H1 (cell line): ENCODE measurements at regions not wholly inside any gene's neighbourhood (a gene's known extent, or its start where the extent isn't known, plus 50 kb on each side); places are given as distances from the start of the nearest gene placed in this dataset.

Experiments
- CTCF ChIA-PET: fragments of 300-600 bp; sonication (Branson Sonifier 250); formaldehyde crosslinking; loops from one replicate; lab custom pipeline; 2021; ENCODE audit not compliant: partially characterized antibody; lab: Charles Lee
- POLR2A ChIA-PET: fragments of 300-600 bp; sonication (Branson Sonifier 250); formaldehyde crosslinking; loops from one replicate; lab custom pipeline; 2021; ENCODE audit warnings: inconsistent platforms; ENCODE audit not compliant: partially characterized antibody; lab: Charles Lee
- DNase-seq, 2 experiments: peaks; one replicate each; pipeline versions ENCODE4 v3.0.0 to v3.0.0-alpha.2; 2010 to 2022; ENCODE audit warnings: low spot score in 2 of 2, low read depth in 1 of 2, mixed read lengths in 1 of 2
- FAIRE-seq: peaks from 2 replicates; lab custom pipeline; 2011; peaks lifted over from hg19 to GRCh38; lab: Jason Lieb, UNC
- H2AFZ ChIP-seq: 2 replicates; pipeline ENCODE4 v1.8.1; 2012; ENCODE audit warnings: low read length, inconsistent platforms
- H2AK5ac ChIP-seq: 2 replicates; pipeline ENCODE4 v1.6.1; 2013; ENCODE audit warnings: low read depth, low read length
- H2BK120ac ChIP-seq: replicated peaks from 2 replicates; pipeline ENCODE3; 2013; ENCODE audit warnings: low read depth, low read length, inconsistent platforms
- H2BK12ac ChIP-seq: 2 replicates; pipeline ENCODE4 v1.6.1; 2013; ENCODE audit warnings: low read depth, low read length
- H2BK15ac ChIP-seq: 2 replicates; pipeline ENCODE4 v1.6.1; 2013; ENCODE audit warnings: low read length
- H2BK20ac ChIP-seq: 2 replicates; pipeline ENCODE4 v1.6.1; 2013; ENCODE audit warnings: low read length
- H2BK5ac ChIP-seq: 2 replicates; pipeline ENCODE4 v1.6.1; 2013; ENCODE audit warnings: low read depth, low read length
- H3K14ac ChIP-seq: 2 replicates; pipeline ENCODE4 v1.6.1; 2013; ENCODE audit warnings: inconsistent platforms; ENCODE audit not compliant: insufficient read length
- H3K18ac ChIP-seq: 2 replicates; pipeline ENCODE4 v1.6.1; 2013; ENCODE audit warnings: low read length; ENCODE audit errors: extremely low read depth
- H3K23ac ChIP-seq: 2 replicates; pipeline ENCODE4 v1.6.1; 2013; ENCODE audit warnings: inconsistent platforms; ENCODE audit not compliant: insufficient read length
- H3K23me2 ChIP-seq: 2 replicates; pipeline ENCODE4 v1.6.1; 2013; ENCODE audit warnings: low read depth, low read length
- H3K27ac ChIP-seq: 2 replicates; pipeline ENCODE4 v1.6.1; 2011; ENCODE audit warnings: low read depth, low read length, inconsistent platforms
- H3K27me3 ChIP-seq, 4 experiments: replicated peaks in 1 of 4; 1 replicate in 1 of 4; 2 replicates in 3 of 4; pipeline versions ENCODE4 v1.6.1 to v1.8.1; 2011 to 2013; ENCODE audit warnings: low read length in 3 of 4, mild to moderate bottlenecking in 3 of 4, inconsistent platforms in 2 of 4, mixed read lengths in 2 of 4, moderate library complexity in 1 of 4; ENCODE audit not compliant: control insufficient read depth in 3 of 4, insufficient read depth in 3 of 4; ENCODE audit errors: extremely low read depth in 1 of 4
- H3K36me3 ChIP-seq, 4 experiments: 2 replicates each; pipeline versions ENCODE4 v1.6.1 to v1.8.1; 2011 to 2013; ENCODE audit warnings: mild to moderate bottlenecking in 4 of 4, low read length in 3 of 4, moderate library complexity in 2 of 4, control low read depth in 1 of 4, inconsistent platforms in 1 of 4; ENCODE audit not compliant: insufficient read depth in 4 of 4, control insufficient read depth in 2 of 4
- H3K4ac ChIP-seq: replicated peaks from 2 replicates; pipeline ENCODE3; 2013; ENCODE audit warnings: low read length, low read depth, mixed read lengths, inconsistent platforms; ENCODE audit not compliant: insufficient read length
- H3K4me1 ChIP-seq, 4 experiments: replicated peaks in 1 of 4; 1 replicate in 1 of 4; 2 replicates in 3 of 4; pipeline versions ENCODE4 v1.6.1 to v1.8.1; 2011 to 2013; ENCODE audit warnings: low read length in 3 of 4, inconsistent platforms in 2 of 4, mixed read lengths in 1 of 4; ENCODE audit not compliant: insufficient read depth in 4 of 4, control insufficient read depth in 3 of 4
- H3K4me2 ChIP-seq, 2 experiments: 2 replicates each; pipeline versions ENCODE4 v1.6.1 to v1.8.1; 2011 to 2013; ENCODE audit warnings: low read depth in 2 of 2, low read length in 2 of 2, control low read depth in 1 of 2, inconsistent platforms in 1 of 2, mild to moderate bottlenecking in 1 of 2; ENCODE audit not compliant: insufficient read depth in 1 of 2
- H3K4me3 ChIP-seq, 4 experiments: fragments of 200-600, 300-600 bp in 1 of 4; sonication (generic), shearing (Covaris generic), sonication (Bioruptor Twin) in 1 of 4; 2 replicates each; pipeline versions ENCODE4 v1.5.1 to v1.8.1; 2011 to 2016; ENCODE audit warnings: low read length in 4 of 4, low read depth in 3 of 4, control low read depth in 2 of 4, inconsistent platforms in 2 of 4, mild to moderate bottlenecking in 2 of 4, mixed read lengths in 1 of 4, moderate library complexity in 1 of 4; ENCODE audit not compliant: insufficient read depth in 2 of 4; ENCODE audit errors: extremely low read depth in 1 of 4
- H3K56ac ChIP-seq: replicated peaks from 2 replicates; pipeline ENCODE3; 2013; ENCODE audit warnings: low read depth, mild to moderate bottlenecking, mixed read lengths, low read length, inconsistent platforms; ENCODE audit not compliant: insufficient read length
- H3K79me1 ChIP-seq: 2 replicates; pipeline ENCODE4 v1.6.1; 2013; ENCODE audit warnings: low read depth, low read length, control low read depth
- H3K79me2 ChIP-seq, 2 experiments: 2 replicates each; pipeline versions ENCODE4 v1.6.1 to v1.8.1; 2012 to 2013; ENCODE audit warnings: low read length in 2 of 2, mild to moderate bottlenecking in 2 of 2, inconsistent platforms in 1 of 2; ENCODE audit not compliant: insufficient read depth in 2 of 2, control insufficient read depth in 1 of 2
- H3K9ac ChIP-seq, 4 experiments: replicated peaks in 1 of 4; 1 replicate in 1 of 4; 2 replicates in 3 of 4; pipeline versions ENCODE4 v1.6.1 to v1.8.1; 2011 to 2013; ENCODE audit warnings: low read depth in 3 of 4, low read length in 3 of 4, control low read depth in 2 of 4, mild to moderate bottlenecking in 2 of 4, moderate library complexity in 2 of 4, inconsistent platforms in 1 of 4; ENCODE audit errors: extremely low read depth in 1 of 4
- H3K9me3 ChIP-seq, 2 experiments: 2 replicates each; pipeline versions ENCODE4 v1.6.1 to v1.8.1; 2012 to 2013; ENCODE audit warnings: mild to moderate bottlenecking in 2 of 2, moderate library complexity in 2 of 2, control low read depth in 1 of 2, inconsistent platforms in 1 of 2, low read depth in 1 of 2, low read length in 1 of 2, mixed read lengths in 1 of 2; ENCODE audit not compliant: insufficient read depth in 2 of 2
- H4K20me1 ChIP-seq, 2 experiments: replicated peaks in 1 of 2; 2 replicates each; pipeline versions ENCODE3 to v1.8.1; 2011 to 2013; ENCODE audit warnings: inconsistent platforms in 2 of 2, low read length in 2 of 2, mild to moderate bottlenecking in 1 of 2; ENCODE audit not compliant: insufficient read depth in 2 of 2, control insufficient read depth in 1 of 2
- H4K5ac ChIP-seq: 2 replicates; pipeline ENCODE4 v1.6.1; 2013; ENCODE audit warnings: low read length, low read depth, mixed read lengths, inconsistent platforms; ENCODE audit not compliant: insufficient read length
- H4K8ac ChIP-seq: 2 replicates; pipeline ENCODE4 v1.8.0; 2013; ENCODE audit warnings: mild to moderate bottlenecking, moderate library complexity, low read length, inconsistent platforms; ENCODE audit not compliant: insufficient read depth; ENCODE audit errors: extremely low read depth
- H4K91ac ChIP-seq: replicated peaks from 2 replicates; pipeline ENCODE3; 2013; ENCODE audit warnings: low read length, mixed read lengths, inconsistent platforms; ENCODE audit not compliant: insufficient read length
- BACH1 ChIP-seq: IDR thresholded peaks from 2 replicates; pipeline ENCODE4 v1.6.1; 2012; ENCODE audit warnings: low read length, improper control_type of control experiment
- BCL11A ChIP-seq, 2 experiments: IDR thresholded peaks; one replicate each; pipeline ENCODE4 v1.6.1; 2011; ENCODE audit warnings: low read depth in 2 of 2, low read length in 2 of 2, mild to moderate bottlenecking in 2 of 2
- CBX5 ChIP-seq: fragments of 300-800, 300-1000 bp; sonication (generic); IDR thresholded peaks from 2 replicates; pipeline ENCODE4 v1.7.1; 2016; ENCODE audit warnings: antibody characterized with exemption, low read length, low read depth
- CHD1 ChIP-seq: IDR thresholded peaks from 2 replicates; pipeline ENCODE4 v1.6.1; 2012; ENCODE audit warnings: low read depth, low read length, improper control_type of control experiment
- HDAC2 ChIP-seq, 2 experiments: fragments of 300-600 bp in 1 of 2; sonication (generic) in 1 of 2; IDR thresholded peaks; 2 replicates each; pipeline ENCODE4 v1.6.1; 2011 to 2012; ENCODE audit warnings: low read depth in 2 of 2, low read length in 2 of 2, mild to moderate bottlenecking in 2 of 2, moderate library complexity in 2 of 2, borderline replicate concordance in 1 of 2, inconsistent platforms in 1 of 2
- KDM1A ChIP-seq: fragments of 200-600, 300-600 bp; sonication (generic); IDR thresholded peaks from 2 replicates; pipeline ENCODE4 v1.7.1; 2016; ENCODE audit warnings: mild to moderate bottlenecking, low read length, borderline replicate concordance
- PHF8 ChIP-seq: fragments of 200-600 bp; sonication (generic); conservative IDR thresholded peaks from 2 replicates; pipeline ENCODE4 v1.7.1; 2012; ENCODE audit warnings: low read depth, mild to moderate bottlenecking, inconsistent platforms, low read length, moderate library complexity
- POLR2A ChIP-seq, 2 experiments: IDR thresholded peaks; 1 replicate in 1 of 2; 2 replicates in 1 of 2; pipeline ENCODE4 v1.6.1; 2011; ENCODE audit warnings: low read depth in 2 of 2, low read length in 2 of 2, mild to moderate bottlenecking in 2 of 2; ENCODE audit errors: control extremely low read depth in 1 of 2
- POLR2AphosphoS5 ChIP-seq: IDR thresholded peaks from 2 replicates; pipeline ENCODE4 v1.6.1; 2011; ENCODE audit warnings: low read depth, low read length
- POU5F1 ChIP-seq: IDR thresholded peaks from 2 replicates; pipeline ENCODE4 v1.6.1; 2011; ENCODE audit warnings: low read depth, mild to moderate bottlenecking, low read length, moderate library complexity
- SIN3A ChIP-seq, 2 experiments: IDR thresholded peaks in 1 of 2; conservative IDR thresholded peaks in 1 of 2; 2 replicates each; pipeline ENCODE4 v1.6.1; 2011 to 2012; ENCODE audit warnings: low read length in 2 of 2, improper control_type of control experiment in 1 of 2, low read depth in 1 of 2, mild to moderate bottlenecking in 1 of 2
- SIRT6 ChIP-seq: IDR thresholded peaks from one replicate; pipeline ENCODE4 v1.7.1; 2012; ENCODE audit warnings: low read length, inconsistent platforms
- SP2 ChIP-seq: IDR thresholded peaks from 2 replicates; pipeline ENCODE4 v1.6.1; 2012; ENCODE audit warnings: mild to moderate bottlenecking, low read length, inconsistent platforms
- SRF ChIP-seq: IDR thresholded peaks from 2 replicates; pipeline ENCODE4 v1.6.1; 2011; ENCODE audit warnings: mild to moderate bottlenecking, low read depth, low read length, moderate library complexity
- TEAD4 ChIP-seq: IDR thresholded peaks from 2 replicates; pipeline ENCODE4 v1.6.1; 2012; ENCODE audit warnings: low read depth, low read length, inconsistent platforms, mixed read lengths
- WGBS, 2 experiments: shearing (Covaris generic) in 1 of 2; methylation state at CpG; one replicate each; pipeline versions ENCODE4 v1.1.6 to v1.1.7; 2013 to 2015; ENCODE audit warnings: low lambda C conversion rate in 2 of 2, mixed read lengths in 2 of 2, inconsistent platforms in 1 of 2, low coverage in 1 of 2, missing lambda C conversion rate in 1 of 2; ENCODE audit not compliant: insufficient replicate concordance in 2 of 2, insufficient coverage in 1 of 2, insufficient read length in 1 of 2; ENCODE audit errors: extremely low coverage in 1 of 2, missing lambda C conversion rate in 1 of 2; 5-methylcytosine and 5-hydroxymethylcytosine counted together
- TF ChIP-seq, protein P1 (sequence below): IDR thresholded peaks from 2 replicates; pipeline ENCODE4 v1.6.1; 2011; ENCODE audit warnings: low read depth, mild to moderate bottlenecking, low read length; ENCODE audit not compliant: insufficient read depth

DNA sequence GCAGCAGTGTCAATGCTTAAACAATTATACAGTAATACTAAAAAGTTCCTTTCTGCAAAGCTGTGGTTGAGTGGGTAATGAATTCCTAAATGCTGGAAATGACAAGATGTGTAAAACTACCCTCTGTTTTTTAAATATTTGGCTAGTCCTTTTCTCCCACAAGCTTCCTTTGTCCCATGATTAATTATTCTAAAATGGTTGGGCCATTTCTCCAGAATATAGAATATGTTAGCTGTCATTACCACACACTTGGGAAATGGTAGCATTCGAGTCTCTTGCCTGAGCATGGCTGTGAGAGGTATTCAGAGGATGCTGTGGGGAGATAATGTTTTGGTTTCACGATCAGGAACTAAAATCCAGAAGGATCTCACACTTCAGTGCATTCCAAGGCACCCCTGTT is 1185.8 kb downstream of the UQCRFS1 start:
- FAIRE-seq = no peak
- no peak overlapping the region for H3K9ac ChIP-seq
- ChIA-PET CTCF (interaction anchor here (0.8 to 1.9 kb wide), 3 partner anchors 14 to 190 kb away, joined by 4 to 7 read pairs (median 4); no protein-coding TSS in a partner anchor), POLR2A (no interaction called here)
- no peaks in the 10 kb centered on the region for H3K27me3 ChIP-seq
- WGBS, 2 experiments = 92% methylated on average over 2 of the region's 2 CpGs; no CpG with 5 or more reads in 1 of the 2 experiments
- no peak for DNase-seq
- no peak overlapping the region for H3K14ac ChIP-seq
- no peaks in the 10 kb centered on the region; a peak in 1 of 8 replicates for H3K36me3 ChIP-seq
- H3K56ac ChIP-seq = no peak overlapping the region
- H3K79me2 ChIP-seq = no peaks in the 10 kb centered on the region
- H4K5ac ChIP-seq = no peak overlapping the region
- H3K79me1 ChIP-seq = no peaks in the 10 kb centered on the region
- no peak overlapping the region for H3K23ac ChIP-seq
- H3K23me2 ChIP-seq = no peaks in the 10 kb centered on the region
- H2BK20ac ChIP-seq = no peak overlapping the region
- H2BK5ac ChIP-seq = no peak overlapping the region
- H4K8ac ChIP-seq = no peak overlapping the region
- no peak for TF ChIP-seq CHD1
- TF ChIP-seq HDAC2 (IDR thresholded peaks at IDR 0.05; ENCODE audit: borderline replicate concordance in 1 of 2, low read depth in 2 of 2, low read length in 2 of 2) = no peak
- no peak for TF ChIP-seq SIRT6
- TF ChIP-seq SRF = no peak
- no peak for TF ChIP-seq BACH1
- TF ChIP-seq POU5F1 = no peak
- TF ChIP-seq SIN3A (conservative IDR thresholded peaks at IDR 0.05 in 1 of 2, IDR thresholded peaks at IDR 0.05 in 1 of 2; ENCODE audit: low read depth in 1 of 2, low read length in 2 of 2) = no peak
- no peak for TF ChIP-seq PHF8
- TF ChIP-seq, protein P1, sequence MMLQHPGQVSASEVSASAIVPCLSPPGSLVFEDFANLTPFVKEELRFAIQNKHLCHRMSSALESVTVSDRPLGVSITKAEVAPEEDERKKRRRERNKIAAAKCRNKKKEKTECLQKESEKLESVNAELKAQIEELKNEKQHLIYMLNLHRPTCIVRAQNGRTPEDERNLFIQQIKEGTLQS = no peak
- no peak for TF ChIP-seq POLR2AphosphoS5
- TF ChIP-seq BCL11A (IDR thresholded peaks at IDR 0.05; ENCODE audit: low read depth in 2 of 2, low read length in 2 of 2) = no peak
- TF ChIP-seq KDM1A = no peak
- TF ChIP-seq TEAD4 = no peak
- no peak for TF ChIP-seq POLR2A (IDR thresholded peaks at IDR 0.05; ENCODE audit: control extremely low read depth in 1 of 2, low read depth in 2 of 2, low read length in 2 of 2)
- TF ChIP-seq SP2 = no peak
- TF ChIP-seq CBX5 = no peak
- H3K4me3 ChIP-seq = no peak overlapping the region
- no peaks in the 10 kb centered on the region for H3K4me1 ChIP-seq
- H2BK12ac ChIP-seq = no peak overlapping the region
- H3K4ac ChIP-seq = no peak overlapping the region
- H2BK15ac ChIP-seq = no peak overlapping the region
- H3K9me3 ChIP-seq = peaks cover 7 to 10% of the 10 kb centered on the region in 2 experiments
- no peak overlapping the region for H3K27ac ChIP-seq
- no peak overlapping the region for H2AFZ ChIP-seq
- no peak overlapping the region for H3K4me2 ChIP-seq
- H4K20me1 ChIP-seq = no peaks in the 10 kb centered on the region
- H2BK120ac ChIP-seq = no peak overlapping the region
- H2AK5ac ChIP-seq = no peak overlapping the region
- no peak overlapping the region for H4K91ac ChIP-seq
- no peak overlapping the region for H3K18ac ChIP-seq
